ENCODE measurements at regions not wholly inside any gene's neighbourhood (a gene's known extent, or its start where the extent isn't known, plus 50 kb on each side); places are given as distances from the start of the nearest gene placed in this dataset.

GRCh38 chr11:92791886-92792285 lies 177.6 kb upstream of the MTNR1B start:
- H3K4me3 Mint-ChIP-seq: no peak overlapping the region
- no peaks in the 10 kb centered on the region for H3K36me3 Mint-ChIP-seq (ENCODE audit: low read depth)
- no peaks in the 10 kb centered on the region for H3K4me1 Mint-ChIP-seq
- H3K9me3 Mint-ChIP-seq: no peaks in the 10 kb centered on the region
- ChIA-PET POLR2A (no interaction called here), CTCF (no interaction called here)
- DNase-seq: no peak
- no peaks in the 10 kb centered on the region for H3K27me3 Mint-ChIP-seq
- no peak overlapping the region for H3K27ac Mint-ChIP-seq

GRCh38 chr11:92793189-92793588 lies 176.3 kb upstream of the MTNR1B start:
- ChIA-PET POLR2A (no interaction called here), CTCF (no interaction called here)
- no peak for DNase-seq
- Mint-ChIP-seq H3K9me3 (peaks cover 5% of the 10 kb centered on the region), H3K27me3 (no peaks in the 10 kb centered on the region), H3K36me3 (ENCODE audit: low read depth) (no peaks in the 10 kb centered on the region), H3K4me3 (no peak overlapping the region), H3K27ac (no peak overlapping the region), H3K4me1 (no peaks in the 10 kb centered on the region)

- Mint-ChIP-seq H3K9me3 (peaks cover 5% of the 10 kb centered on the region), H3K27me3 (no peaks in the 10 kb centered on the region), H3K27ac (no peak overlapping the region), H3K36me3 (ENCODE audit: low read depth) (no peaks in the 10 kb centered on the region), H3K4me3 (no peak overlapping the region), H3K4me1 (no peaks in the 10 kb centered on the region)
- CTCF ChIA-PET: no interaction called here
- POLR2A ChIA-PET: no interaction called here
- DNase-seq: no peak
Observed at GRCh38 chr11:92794783-92795182, 174.7 kb upstream of the MTNR1B start.

- Mint-ChIP-seq H3K27me3 (no peaks in the 10 kb centered on the region), H3K27ac (no peak overlapping the region), H3K4me3 (no peak overlapping the region), H3K4me1 (no peaks in the 10 kb centered on the region), H3K9me3 (peaks cover 7% of the 10 kb centered on the region), H3K36me3 (ENCODE audit: low read depth) (no peaks in the 10 kb centered on the region)
- POLR2A ChIA-PET: no interaction called here
- CTCF ChIA-PET: no interaction called here
- DNase-seq: no peak
Observed at GRCh38 chr11:92796744-92797143, 172.7 kb upstream of the MTNR1B start.

GRCh38 chr11:92797874-92798273 lies 171.6 kb upstream of the MTNR1B start:
- Mint-ChIP-seq H3K27ac (no peak overlapping the region), H3K36me3 (ENCODE audit: low read depth) (no peaks in the 10 kb centered on the region)
- CTCF ChIA-PET: no interaction called here

GRCh38 chr11:92801685-92802084 lies 167.8 kb upstream of the MTNR1B start:
- ChIA-PET POLR2A (no interaction called here), CTCF (no interaction called here)
- Mint-ChIP-seq H3K4me3 (no peak overlapping the region), H3K27ac (no peak overlapping the region), H3K9me3 (peaks cover 7% of the 10 kb centered on the region), H3K4me1 (no peaks in the 10 kb centered on the region), H3K36me3 (ENCODE audit: low read depth) (no peaks in the 10 kb centered on the region), H3K27me3 (no peaks in the 10 kb centered on the region)
- no peak for DNase-seq

More at GRCh38 chr11:92797874-92798273, 171.6 kb upstream of the MTNR1B start:
- Mint-ChIP-seq H3K4me1 (no peaks in the 10 kb centered on the region), H3K27me3 (no peaks in the 10 kb centered on the region), H3K9me3 (peaks cover 7% of the 10 kb centered on the region), H3K4me3 (no peak overlapping the region)
- POLR2A ChIA-PET: no interaction called here
- no peak for DNase-seq

GRCh38 chr11:92802644-92803043 lies 166.8 kb upstream of the MTNR1B start:
- peaks cover 7% of the 10 kb centered on the region for H3K9me3 Mint-ChIP-seq
- ChIA-PET POLR2A (no interaction called here), CTCF (no interaction called here)
- H3K4me1 Mint-ChIP-seq: no peaks in the 10 kb centered on the region
- no peak overlapping the region for H3K4me3 Mint-ChIP-seq
- DNase-seq: no peak
- H3K36me3 Mint-ChIP-seq (ENCODE audit: low read depth): no peaks in the 10 kb centered on the region
- no peak overlapping the region for H3K27ac Mint-ChIP-seq
- no peaks in the 10 kb centered on the region for H3K27me3 Mint-ChIP-seq

- no peaks in the 10 kb centered on the region for H3K27me3 Mint-ChIP-seq
- ChIA-PET CTCF (no interaction called here), POLR2A (no interaction called here)
- no peaks in the 10 kb centered on the region for H3K36me3 Mint-ChIP-seq (ENCODE audit: low read depth)
- no peak overlapping the region for H3K27ac Mint-ChIP-seq
- H3K4me3 Mint-ChIP-seq: no peak overlapping the region
- DNase-seq: no peak
- H3K4me1 Mint-ChIP-seq: no peaks in the 10 kb centered on the region
- peaks cover 2% of the 10 kb centered on the region for H3K9me3 Mint-ChIP-seq
Observed at GRCh38 chr11:92803391-92803790, 166.1 kb upstream of the MTNR1B start.

- Mint-ChIP-seq H3K4me1 (no peaks in the 10 kb centered on the region), H3K27ac (no peak overlapping the region), H3K4me3 (no peak overlapping the region), H3K9me3 (peaks cover 2% of the 10 kb centered on the region), H3K27me3 (no peaks in the 10 kb centered on the region), H3K36me3 (ENCODE audit: low read depth) (no peaks in the 10 kb centered on the region)
- POLR2A ChIA-PET: no interaction called here
- CTCF ChIA-PET: no interaction called here
- DNase-seq: no peak
Observed at GRCh38 chr11:92804388-92804966, 165.0 kb upstream of the MTNR1B start.

- Mint-ChIP-seq H3K4me1 (no peaks in the 10 kb centered on the region), H3K9me3 (no peaks in the 10 kb centered on the region), H3K36me3 (ENCODE audit: low read depth) (no peaks in the 10 kb centered on the region), H3K4me3 (no peak overlapping the region), H3K27ac (no peak overlapping the region), H3K27me3 (no peaks in the 10 kb centered on the region)
- DNase-seq: no peak
- CTCF ChIA-PET: no interaction called here
- POLR2A ChIA-PET: no interaction called here
Observed at GRCh38 chr11:92808022-92808421, 161.4 kb upstream of the MTNR1B start.

GRCh38 chr11:92810423-92811064 lies 158.9 kb upstream of the MTNR1B start:
- CTCF ChIA-PET: no interaction called here
- Mint-ChIP-seq H3K36me3 (ENCODE audit: low read depth) (no peaks in the 10 kb centered on the region), H3K9me3 (no peaks in the 10 kb centered on the region), H3K4me3 (no peak overlapping the region), H3K27me3 (no peaks in the 10 kb centered on the region), H3K4me1 (no peaks in the 10 kb centered on the region), H3K27ac (no peak overlapping the region)
- POLR2A ChIA-PET: no interaction called here
- DNase-seq: no peak

- Mint-ChIP-seq H3K9me3 (no peaks in the 10 kb centered on the region), H3K27me3 (no peaks in the 10 kb centered on the region), H3K36me3 (ENCODE audit: low read depth) (no peaks in the 10 kb centered on the region), H3K4me3 (no peak overlapping the region), H3K27ac (no peak overlapping the region), H3K4me1 (no peaks in the 10 kb centered on the region)
- POLR2A ChIA-PET: no interaction called here
- DNase-seq: no peak
- CTCF ChIA-PET: no interaction called here
Observed at GRCh38 chr11:92811341-92811740, 158.1 kb upstream of the MTNR1B start.

- Mint-ChIP-seq H3K36me3 (ENCODE audit: low read depth) (no peaks in the 10 kb centered on the region), H3K4me1 (no peaks in the 10 kb centered on the region), H3K4me3 (no peak overlapping the region), H3K27ac (no peak overlapping the region), H3K9me3 (no peaks in the 10 kb centered on the region), H3K27me3 (no peaks in the 10 kb centered on the region)
- DNase-seq: no peak
- POLR2A ChIA-PET: no interaction called here
- CTCF ChIA-PET: no interaction called here
Observed at GRCh38 chr11:92812841-92813240, 156.6 kb upstream of the MTNR1B start.

GRCh38 chr11:92819830-92820229 lies 149.6 kb upstream of the MTNR1B start:
- no peaks in the 10 kb centered on the region for H3K9me3 Mint-ChIP-seq
- H3K4me3 Mint-ChIP-seq: no peak overlapping the region
- H3K36me3 Mint-ChIP-seq (ENCODE audit: low read depth): no peaks in the 10 kb centered on the region
- POLR2A ChIA-PET: no interaction called here
- H3K4me1 Mint-ChIP-seq: no peaks in the 10 kb centered on the region
- no peak for DNase-seq
- no peaks in the 10 kb centered on the region for H3K27me3 Mint-ChIP-seq
- CTCF ChIA-PET: no interaction called here
- H3K27ac Mint-ChIP-seq: no peak overlapping the region
